ENCODE measurements at regions not wholly inside any gene's neighbourhood (a gene's known extent, or its start where the extent isn't known, plus 50 kb on each side); places are given as distances from the start of the nearest gene placed in this dataset.

DNA sequence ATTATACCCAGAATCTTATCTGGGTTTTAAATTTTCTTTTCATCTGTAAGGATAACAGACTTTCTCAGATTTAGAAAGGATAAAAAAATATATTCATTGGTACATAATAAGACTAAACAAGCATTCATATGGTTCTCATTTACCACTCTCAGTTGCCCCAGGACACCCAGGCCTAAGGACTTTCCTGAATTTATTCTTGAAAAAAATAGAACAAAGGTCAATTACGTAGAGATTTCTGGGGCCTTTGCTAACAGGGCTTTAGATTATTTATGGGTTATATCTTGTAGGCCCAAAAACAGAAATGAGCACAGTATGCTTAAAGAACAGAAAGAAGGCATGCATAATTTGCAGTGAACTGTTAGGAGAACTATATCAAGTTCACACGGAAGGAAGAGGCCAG, 269.0 kb upstream of the COL3A1 start:
- TF ChIP-seq, protein P1, sequence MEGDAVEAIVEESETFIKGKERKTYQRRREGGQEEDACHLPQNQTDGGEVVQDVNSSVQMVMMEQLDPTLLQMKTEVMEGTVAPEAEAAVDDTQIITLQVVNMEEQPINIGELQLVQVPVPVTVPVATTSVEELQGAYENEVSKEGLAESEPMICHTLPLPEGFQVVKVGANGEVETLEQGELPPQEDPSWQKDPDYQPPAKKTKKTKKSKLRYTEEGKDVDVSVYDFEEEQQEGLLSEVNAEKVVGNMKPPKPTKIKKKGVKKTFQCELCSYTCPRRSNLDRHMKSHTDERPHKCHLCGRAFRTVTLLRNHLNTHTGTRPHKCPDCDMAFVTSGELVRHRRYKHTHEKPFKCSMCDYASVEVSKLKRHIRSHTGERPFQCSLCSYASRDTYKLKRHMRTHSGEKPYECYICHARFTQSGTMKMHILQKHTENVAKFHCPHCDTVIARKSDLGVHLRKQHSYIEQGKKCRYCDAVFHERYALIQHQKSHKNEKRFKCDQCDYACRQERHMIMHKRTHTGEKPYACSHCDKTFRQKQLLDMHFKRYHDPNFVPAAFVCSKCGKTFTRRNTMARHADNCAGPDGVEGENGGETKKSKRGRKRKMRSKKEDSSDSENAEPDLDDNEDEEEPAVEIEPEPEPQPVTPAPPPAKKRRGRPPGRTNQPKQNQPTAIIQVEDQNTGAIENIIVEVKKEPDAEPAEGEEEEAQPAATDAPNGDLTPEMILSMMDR (IDR thresholded peaks at IDR 0.05) = no peak
- TF ChIP-seq POLR2A (IDR thresholded peaks at IDR 0.05) (no peak), POLR2AphosphoS5 (IDR thresholded peaks at IDR 0.05) (no peak)

Data from upper lobe of left lung (tissue), 4 donors.